Skeletal muscle satellite cell (primary cell): ENCODE measurements at regions not wholly inside any gene's neighbourhood (a gene's known extent, or its start where the extent isn't known, plus 50 kb on each side); places are given as distances from the start of the nearest gene placed in this dataset.
"Not testable (repeated sequence)": the region's sequence is repeated elsewhere in the genome, so short reads cannot be mapped to it uniquely, and the experiment has no call there.

ENCODE experiments used
- H3K27me3 ChIP-seq: 2 replicates; pipeline ENCODE4 v1.7.0; 2013; ENCODE audit warnings: low read length; ENCODE audit not compliant: control insufficient read depth, insufficient read depth
- H3K36me3 ChIP-seq: 2 replicates; pipeline ENCODE4 v1.7.0; 2013; ENCODE audit warnings: mild to moderate bottlenecking, control low read depth, low read length; ENCODE audit not compliant: insufficient read depth
- H3K4me1 ChIP-seq: 2 replicates; pipeline ENCODE4 v1.7.0; 2013; ENCODE audit warnings: low read length; ENCODE audit not compliant: control insufficient read depth, insufficient read depth
- H3K4me2 ChIP-seq: 2 replicates; pipeline ENCODE4 v1.7.0; 2013; ENCODE audit warnings: mild to moderate bottlenecking, low read length
- H3K4me3 ChIP-seq: 2 replicates; pipeline ENCODE4 v1.7.0; 2013; ENCODE audit warnings: low read length
- H3K9ac ChIP-seq: 2 replicates; pipeline ENCODE4 v1.7.0; 2013; ENCODE audit warnings: mild to moderate bottlenecking, low read depth, low read length, moderate library complexity
- H3K9me3 ChIP-seq: replicated peaks from 2 replicates; pipeline ENCODE4 v1.7.0; 2013; ENCODE audit warnings: mild to moderate bottlenecking, control low read depth, low read length

- Histone ChIP-seq H3K9me3 (no peaks in the 10 kb centered on the region), H3K4me2 (no peak overlapping the region), H3K27me3 (peaks cover 5% of the 10 kb centered on the region), H3K4me3 (no peak overlapping the region), H3K9ac (no peak overlapping the region), H3K4me1 (peaks cover 3% of the 10 kb centered on the region), H3K36me3 (no peaks in the 10 kb centered on the region)
Measured at GRCh38 chr11:112623057-112623456, 338.2 kb upstream of the NCAM1 start.

GRCh38 chr11:112624431-112624830 lies 336.8 kb upstream of the NCAM1 start:
- no peak overlapping the region for H3K9ac ChIP-seq
- no peaks in the 10 kb centered on the region for H3K36me3 ChIP-seq
- no peak overlapping the region for H3K4me3 ChIP-seq
- H3K9me3 ChIP-seq = no peaks in the 10 kb centered on the region
- H3K4me1 ChIP-seq = peaks cover 3% of the 10 kb centered on the region
- H3K27me3 ChIP-seq = peaks cover 8% of the 10 kb centered on the region
- H3K4me2 ChIP-seq = no peak overlapping the region

- H3K27me3 ChIP-seq = peaks cover 13% of the 10 kb centered on the region
- H3K9me3 ChIP-seq, H3K4me1 ChIP-seq: not testable (repeated sequence)
Measured at GRCh38 chr11:112624971-112625370, 336.2 kb upstream of the NCAM1 start.

GRCh38 chr11:112625814-112626213 lies 335.4 kb upstream of the NCAM1 start:
- Histone ChIP-seq H3K9me3 (no peaks in the 10 kb centered on the region), H3K27me3 (peaks cover 18% of the 10 kb centered on the region), H3K4me3 (no peak overlapping the region), H3K4me1 (no peaks in the 10 kb centered on the region), H3K36me3 (no peaks in the 10 kb centered on the region), H3K4me2 (no peak overlapping the region), H3K9ac (no peak overlapping the region)

More at GRCh38 chr11:112624971-112625370, 336.2 kb upstream of the NCAM1 start:
- H3K4me2 ChIP-seq, H3K36me3 ChIP-seq, H3K4me3 ChIP-seq, H3K9ac ChIP-seq: not testable (repeated sequence)

- Histone ChIP-seq H3K9me3 (no peaks in the 10 kb centered on the region), H3K9ac (no peak overlapping the region), H3K36me3 (no peaks in the 10 kb centered on the region), H3K4me3 (no peak overlapping the region), H3K27me3 (peaks cover 27% of the 10 kb centered on the region), H3K4me1 (no peaks in the 10 kb centered on the region), H3K4me2 (no peak overlapping the region)
Measured at GRCh38 chr11:112626731-112627130, 334.5 kb upstream of the NCAM1 start.

- H3K4me1 ChIP-seq = no peaks in the 10 kb centered on the region
- no peak overlapping the region for H3K9ac ChIP-seq
- no peaks in the 10 kb centered on the region for H3K36me3 ChIP-seq
- no peak overlapping the region for H3K4me3 ChIP-seq
- peaks cover 31% of the 10 kb centered on the region for H3K27me3 ChIP-seq
- H3K9me3 ChIP-seq = no peaks in the 10 kb centered on the region
- H3K4me2 ChIP-seq = no peak overlapping the region
Measured at GRCh38 chr11:112627588-112628045, 333.6 kb upstream of the NCAM1 start.

- H3K27me3 ChIP-seq = peaks cover 31% of the 10 kb centered on the region
- no peak overlapping the region for H3K9ac ChIP-seq
- no peaks in the 10 kb centered on the region for H3K4me1 ChIP-seq
- H3K4me2 ChIP-seq = no peak overlapping the region
- no peaks in the 10 kb centered on the region for H3K36me3 ChIP-seq
- no peaks in the 10 kb centered on the region for H3K9me3 ChIP-seq
- H3K4me3 ChIP-seq = no peak overlapping the region
Measured at GRCh38 chr11:112628676-112629075, 332.5 kb upstream of the NCAM1 start.

- no peak overlapping the region for H3K9ac ChIP-seq
- H3K4me2 ChIP-seq = no peak overlapping the region
- no peaks in the 10 kb centered on the region for H3K4me1 ChIP-seq
- H3K4me3 ChIP-seq = no peak overlapping the region
- no peaks in the 10 kb centered on the region for H3K9me3 ChIP-seq
- peaks cover 34% of the 10 kb centered on the region for H3K27me3 ChIP-seq
- H3K36me3 ChIP-seq = no peaks in the 10 kb centered on the region
Measured at GRCh38 chr11:112630496-112630895, 330.7 kb upstream of the NCAM1 start.

GRCh38 chr11:112631333-112631732 lies 329.9 kb upstream of the NCAM1 start:
- H3K4me2 ChIP-seq = no peak overlapping the region
- no peaks in the 10 kb centered on the region for H3K4me1 ChIP-seq
- H3K27me3 ChIP-seq = peaks cover 35% of the 10 kb centered on the region
- no peaks in the 10 kb centered on the region for H3K36me3 ChIP-seq
- H3K9me3 ChIP-seq = no peaks in the 10 kb centered on the region
- H3K9ac ChIP-seq = no peak overlapping the region
- H3K4me3 ChIP-seq = no peak overlapping the region

- no peak overlapping the region for H3K4me2 ChIP-seq
- peaks cover 44% of the 10 kb centered on the region for H3K27me3 ChIP-seq
- no peaks in the 10 kb centered on the region for H3K4me1 ChIP-seq
- H3K36me3 ChIP-seq = no peaks in the 10 kb centered on the region
- no peak overlapping the region for H3K4me3 ChIP-seq
- H3K9ac ChIP-seq = no peak overlapping the region
- H3K9me3 ChIP-seq = no peaks in the 10 kb centered on the region
Measured at GRCh38 chr11:112632866-112633505, 328.2 kb upstream of the NCAM1 start.

- no peak overlapping the region for H3K9ac ChIP-seq
- H3K4me2 ChIP-seq = no peak overlapping the region
- H3K4me1 ChIP-seq = no peaks in the 10 kb centered on the region
- H3K27me3 ChIP-seq = peaks cover 39% of the 10 kb centered on the region
- no peaks in the 10 kb centered on the region for H3K9me3 ChIP-seq
- no peaks in the 10 kb centered on the region for H3K36me3 ChIP-seq
- H3K4me3 ChIP-seq = no peak overlapping the region
Measured at GRCh38 chr11:112634551-112634950, 326.7 kb upstream of the NCAM1 start.

GRCh38 chr11:112634995-112635737 lies 326.1 kb upstream of the NCAM1 start:
- no peaks in the 10 kb centered on the region for H3K4me1 ChIP-seq
- no peak overlapping the region for H3K9ac ChIP-seq
- no peak overlapping the region for H3K4me3 ChIP-seq
- H3K9me3 ChIP-seq = no peaks in the 10 kb centered on the region
- no peaks in the 10 kb centered on the region for H3K36me3 ChIP-seq
- H3K27me3 ChIP-seq = peaks cover 36% of the 10 kb centered on the region
- H3K4me2 ChIP-seq = no peak overlapping the region
